ENCODE measurements at regions not wholly inside any gene's neighbourhood (a gene's known extent, or its start where the extent isn't known, plus 50 kb on each side); places are given as distances from the start of the nearest gene placed in this dataset.

DNA sequence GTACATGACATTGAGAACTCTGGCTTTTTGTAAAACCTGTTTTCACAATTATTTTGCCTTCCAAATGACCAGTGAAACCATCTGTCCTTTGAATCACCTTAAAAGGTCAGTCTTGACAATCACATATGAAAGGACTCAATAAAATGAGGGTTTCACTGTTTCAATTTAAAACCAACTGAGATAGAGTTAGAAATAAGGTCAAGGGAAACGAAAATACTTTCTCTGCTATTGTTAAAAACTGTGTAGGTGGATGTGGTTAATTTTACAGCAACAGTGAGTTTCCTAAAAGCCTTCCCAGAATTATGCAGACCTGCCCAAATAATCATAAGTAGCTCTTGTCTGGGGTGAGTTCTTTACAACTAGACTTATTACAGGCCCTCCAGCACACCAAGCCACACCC lies 839.9 kb downstream of the RAB28 start (continued):
- no peak for TF ChIP-seq NANOG (IDR thresholded peaks at IDR 0.05; ENCODE audit: insufficient read depth, low read depth, low read length, poor library complexity, severe bottlenecking)

- Histone ChIP-seq H3K79me2 (ENCODE audit: control insufficient read depth in 1 of 2, insufficient read depth in 2 of 2, low read length in 2 of 2) (no peaks in the 10 kb centered on the region), H3K4me1 (replicated peaks in 1 of 4; ENCODE audit: control insufficient read depth in 3 of 4, insufficient read depth in 4 of 4, low read length in 3 of 4) (no peaks in the 10 kb centered on the region), H4K8ac (ENCODE audit: extremely low read depth, insufficient read depth, low read length) (no peak overlapping the region), H3K4me2 (ENCODE audit: insufficient read depth in 1 of 2, low read depth in 2 of 2, low read length in 2 of 2) (no peak overlapping the region), H2BK5ac (ENCODE audit: low read depth, low read length) (no peak overlapping the region), H2AK5ac (ENCODE audit: low read depth, low read length) (no peak overlapping the region), H3K23me2 (ENCODE audit: low read depth, low read length) (no peaks in the 10 kb centered on the region), H3K36me3 (ENCODE audit: control insufficient read depth in 2 of 4, insufficient read depth in 4 of 4, low read length in 3 of 4) (no peaks in the 10 kb centered on the region), H3K79me1 (ENCODE audit: low read depth, low read length) (no peaks in the 10 kb centered on the region), H3K18ac (ENCODE audit: extremely low read depth, low read length) (no peak overlapping the region), H3K4ac (replicated peaks; ENCODE audit: insufficient read length, low read depth, low read length) (no peak overlapping the region), H3K9ac (replicated peaks in 1 of 4; ENCODE audit: extremely low read depth in 1 of 4, low read depth in 3 of 4, low read length in 3 of 4) (no peak overlapping the region), H3K27ac (ENCODE audit: low read depth, low read length) (no peak overlapping the region), H4K20me1 (replicated peaks in 1 of 2; ENCODE audit: control insufficient read depth in 1 of 2, insufficient read depth in 2 of 2, low read length in 2 of 2) (no peaks in the 10 kb centered on the region), H2BK12ac (ENCODE audit: low read depth, low read length) (no peak overlapping the region), H2AFZ (ENCODE audit: low read length) (no peak overlapping the region), H2BK15ac (ENCODE audit: low read length) (no peak overlapping the region), H2BK120ac (replicated peaks; ENCODE audit: low read depth, low read length) (no peak overlapping the region), H3K4me3 (ENCODE audit: extremely low read depth in 1 of 4, insufficient read depth in 2 of 4, low read depth in 3 of 4, low read length in 4 of 4) (no peak overlapping the region), H3K23ac (ENCODE audit: insufficient read length) (no peak overlapping the region), H4K91ac (replicated peaks; ENCODE audit: insufficient read length, low read length) (no peak overlapping the region), H3K56ac (replicated peaks; ENCODE audit: insufficient read length, low read depth, low read length) (no peak overlapping the region), H3K9me3 (ENCODE audit: insufficient read depth in 2 of 2, low read depth in 1 of 2, low read length in 1 of 2) (peaks cover 7 to 10% of the 10 kb centered on the region in 2 experiments; a peak in 3 of 4 replicates), H2BK20ac (ENCODE audit: low read length) (no peak overlapping the region), H4K5ac (ENCODE audit: insufficient read length, low read depth, low read length) (no peak overlapping the region), H3K14ac (ENCODE audit: insufficient read length) (no peak overlapping the region), H3K27me3 (replicated peaks in 1 of 4; ENCODE audit: control insufficient read depth in 3 of 4, extremely low read depth in 1 of 4, insufficient read depth in 3 of 4, low read length in 3 of 4) (no peaks in the 10 kb centered on the region)
- ChIA-PET POLR2A (ENCODE audit: partially characterized antibody) (no interaction called here), CTCF (ENCODE audit: partially characterized antibody) (no interaction called here)
- DNase-seq (ENCODE audit: low read depth in 1 of 2, low spot score in 2 of 2) = no peak
- no peak for FAIRE-seq
- 92% methylated on average over 5 of the region's 5 CpGs; no CpG with 5 or more reads in 1 of the 2 experiments for WGBS, 2 experiments (ENCODE audit: extremely low coverage in 1 of 2, insufficient coverage in 1 of 2, insufficient read length in 1 of 2, insufficient replicate concordance in 2 of 2, low coverage in 1 of 2, low lambda C conversion rate in 2 of 2, missing lambda C conversion rate in 1 of 2)
- TF ChIP-seq SRF (IDR thresholded peaks at IDR 0.05; ENCODE audit: low read depth, low read length) (no peak), POLR2A (IDR thresholded peaks at IDR 0.05; ENCODE audit: control extremely low read depth in 1 of 2, low read depth in 2 of 2, low read length in 2 of 2) (no peak), KDM1A (IDR thresholded peaks at IDR 0.05; ENCODE audit: borderline replicate concordance, low read length) (no peak), BACH1 (IDR thresholded peaks at IDR 0.05; ENCODE audit: low read length) (no peak), TAF1 (IDR thresholded peaks at IDR 0.05; ENCODE audit: low read depth, low read length) (no peak), ASH2L (IDR thresholded peaks at IDR 0.05; ENCODE audit: low read length) (no peak), SUZ12 (IDR thresholded peaks at IDR 0.05; ENCODE audit: low read length) (no peak), USF2 (IDR thresholded peaks at IDR 0.05; ENCODE audit: low read length) (no peak), EZH2 (IDR thresholded peaks at IDR 0.05; ENCODE audit: low read depth, low read length, severe bottlenecking) (no peak), SP2 (IDR thresholded peaks at IDR 0.05; ENCODE audit: low read length) (no peak), TBP (IDR thresholded peaks at IDR 0.05; ENCODE audit: low read depth, low read length) (no peak)
Measured at GRCh38 chr4:12636191-12636590, 847.9 kb downstream of the RAB28 start.
